Stomach (tissue), 4 donors: ENCODE measurements at regions not wholly inside any gene's neighbourhood (a gene's known extent, or its start where the extent isn't known, plus 50 kb on each side); places are given as distances from the start of the nearest gene placed in this dataset.

Source experiments
- POLR2A ChIP-seq, 4 donors: fragments of 450-650 bp; IDR thresholded peaks; one replicate each; pipeline ENCODE4 v1.6.1; 2016; ENCODE audit warnings: antibody characterized with exemption in 4 of 4, control low read depth in 2 of 4, mild to moderate bottlenecking in 1 of 4, moderate library complexity in 1 of 4
- POLR2AphosphoS5 ChIP-seq, 3 donors: sonication (generic); formaldehyde crosslinking; IDR thresholded peaks; one replicate each; pipeline ENCODE4 v1.6.1; 2016; ENCODE audit warnings: antibody characterized with exemption in 3 of 3
- TF ChIP-seq, protein P1 (sequence below), 7 experiments: fragments of 450-650 bp in 4 of 7; fragments of 200-600 bp in 3 of 7; sonication (generic) in 3 of 7; IDR thresholded peaks; one replicate each; pipeline ENCODE4 v1.5.1; 2016 to 2019; ENCODE audit warnings: antibody characterized with exemption in 7 of 7, control low read depth in 2 of 7, mild to moderate bottlenecking in 1 of 7

DNA sequence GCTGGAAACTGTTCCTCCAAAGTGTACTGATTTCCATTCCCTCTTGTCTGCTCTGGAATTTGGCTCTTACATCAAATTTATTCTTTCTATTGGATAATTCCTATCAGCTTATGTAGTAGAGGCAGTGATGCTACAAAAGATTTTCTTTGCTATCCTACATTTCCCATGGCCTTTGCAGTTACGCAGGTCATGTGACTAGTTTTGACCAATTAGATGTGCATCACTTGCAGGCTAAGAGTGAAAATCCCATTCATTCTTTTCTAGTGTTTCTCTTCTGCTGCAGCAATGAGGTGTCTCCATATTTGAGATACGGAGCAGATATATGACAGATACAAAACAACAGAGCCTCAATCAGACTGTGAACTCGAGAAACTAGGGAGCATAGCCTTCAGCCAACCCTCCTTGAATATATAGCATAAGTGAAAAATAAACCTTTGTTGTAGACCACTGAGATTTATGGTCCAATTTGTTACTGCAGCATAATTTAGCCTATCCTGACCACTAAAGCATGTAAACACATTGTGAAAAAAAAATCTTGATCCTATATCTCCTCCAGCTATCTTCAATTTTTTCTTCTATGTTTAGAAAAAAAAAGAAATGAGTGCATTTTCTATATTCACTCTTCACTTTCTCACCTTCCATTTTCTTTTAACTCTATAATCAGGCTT lies 102.0 kb downstream of the HNMT start:
- TF ChIP-seq, protein P1, sequence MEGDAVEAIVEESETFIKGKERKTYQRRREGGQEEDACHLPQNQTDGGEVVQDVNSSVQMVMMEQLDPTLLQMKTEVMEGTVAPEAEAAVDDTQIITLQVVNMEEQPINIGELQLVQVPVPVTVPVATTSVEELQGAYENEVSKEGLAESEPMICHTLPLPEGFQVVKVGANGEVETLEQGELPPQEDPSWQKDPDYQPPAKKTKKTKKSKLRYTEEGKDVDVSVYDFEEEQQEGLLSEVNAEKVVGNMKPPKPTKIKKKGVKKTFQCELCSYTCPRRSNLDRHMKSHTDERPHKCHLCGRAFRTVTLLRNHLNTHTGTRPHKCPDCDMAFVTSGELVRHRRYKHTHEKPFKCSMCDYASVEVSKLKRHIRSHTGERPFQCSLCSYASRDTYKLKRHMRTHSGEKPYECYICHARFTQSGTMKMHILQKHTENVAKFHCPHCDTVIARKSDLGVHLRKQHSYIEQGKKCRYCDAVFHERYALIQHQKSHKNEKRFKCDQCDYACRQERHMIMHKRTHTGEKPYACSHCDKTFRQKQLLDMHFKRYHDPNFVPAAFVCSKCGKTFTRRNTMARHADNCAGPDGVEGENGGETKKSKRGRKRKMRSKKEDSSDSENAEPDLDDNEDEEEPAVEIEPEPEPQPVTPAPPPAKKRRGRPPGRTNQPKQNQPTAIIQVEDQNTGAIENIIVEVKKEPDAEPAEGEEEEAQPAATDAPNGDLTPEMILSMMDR (IDR thresholded peaks at IDR 0.05) = no peak
- TF ChIP-seq POLR2AphosphoS5 (IDR thresholded peaks at IDR 0.05) (no peak), POLR2A (IDR thresholded peaks at IDR 0.05) (no peak)
